ENCODE measurements at regions not wholly inside any gene's neighbourhood (a gene's known extent, or its start where the extent isn't known, plus 50 kb on each side); places are given as distances from the start of the nearest gene placed in this dataset.

DNA sequence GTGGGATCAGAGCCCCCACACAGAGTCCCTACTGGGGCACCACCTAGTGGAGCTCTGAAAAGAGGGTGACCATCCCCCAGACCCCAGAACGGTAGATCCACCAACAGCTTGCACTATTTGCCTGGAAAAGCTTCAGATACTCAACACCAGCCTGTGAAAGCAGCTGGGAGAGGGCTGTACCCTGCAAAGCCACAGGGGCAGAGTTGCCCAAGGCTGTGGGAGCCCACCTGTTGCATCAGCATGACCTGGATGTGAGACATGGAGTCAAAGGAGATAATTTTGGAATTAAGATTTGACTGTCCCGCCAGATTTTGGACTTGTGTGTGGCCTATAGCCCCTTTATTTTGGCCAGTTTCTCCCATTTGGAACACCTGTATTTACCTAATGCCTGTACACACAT, 260.4 kb downstream of the TBX18 start:
- Histone ChIP-seq H4K91ac (ENCODE audit: low read length) (no peak overlapping the region), H4K8ac (ENCODE audit: low read length) (no peak overlapping the region), H3K9me3 (ENCODE audit: control insufficient read depth, low read length) (no peaks in the 10 kb centered on the region), H2BK120ac (ENCODE audit: low read depth, low read length) (no peak overlapping the region), H3K18ac (ENCODE audit: low read depth in 1 of 2, low read length in 2 of 2) (no peak overlapping the region), H3K79me1 (replicated peaks; ENCODE audit: low read length, poor library complexity, severe bottlenecking) (no peaks in the 10 kb centered on the region), H3K27me3 (ENCODE audit: control insufficient read depth in 1 of 2, insufficient read depth in 1 of 2, low read length in 2 of 2) (no peaks in the 10 kb centered on the region), H2BK15ac (ENCODE audit: low read depth, poor library complexity, severe bottlenecking) (no peak overlapping the region), H3K4me2 (ENCODE audit: low read length, poor library complexity, severe bottlenecking) (no peak overlapping the region), H3K23ac (ENCODE audit: low read length in 2 of 2) (no peak overlapping the region), H2BK12ac (ENCODE audit: low read length in 2 of 2) (no peak overlapping the region), H3K4ac (ENCODE audit: low read depth in 1 of 2, low read length in 2 of 2) (no peak overlapping the region), H2BK5ac (ENCODE audit: low read depth, low read length, poor library complexity, severe bottlenecking) (no peak overlapping the region), H3K14ac (ENCODE audit: low read length in 2 of 2) (no peak overlapping the region), H3K4me3 (ENCODE audit: insufficient read depth in 1 of 2, low read depth in 1 of 2, low read length in 2 of 2) (no peak overlapping the region), H3K36me3 (ENCODE audit: control insufficient read depth in 1 of 2, insufficient read depth in 2 of 2, low read depth in 1 of 2, low read length in 2 of 2) (no peaks in the 10 kb centered on the region), H3K9ac (ENCODE audit: low read length) (no peak overlapping the region), H2AK5ac (ENCODE audit: low read length, severe bottlenecking) (no peak overlapping the region), H3K4me1 (ENCODE audit: control insufficient read depth, insufficient read depth, low read depth, low read length) (no peaks in the 10 kb centered on the region), H3K27ac (ENCODE audit: low read length, poor library complexity, severe bottlenecking) (no peak overlapping the region), H2AFZ (ENCODE audit: low read depth, low read length) (no peak overlapping the region)
- DNase-seq, result no peak
- WGBS, result 94% methylated on average over 2 of the region's 2 CpGs

DNA sequence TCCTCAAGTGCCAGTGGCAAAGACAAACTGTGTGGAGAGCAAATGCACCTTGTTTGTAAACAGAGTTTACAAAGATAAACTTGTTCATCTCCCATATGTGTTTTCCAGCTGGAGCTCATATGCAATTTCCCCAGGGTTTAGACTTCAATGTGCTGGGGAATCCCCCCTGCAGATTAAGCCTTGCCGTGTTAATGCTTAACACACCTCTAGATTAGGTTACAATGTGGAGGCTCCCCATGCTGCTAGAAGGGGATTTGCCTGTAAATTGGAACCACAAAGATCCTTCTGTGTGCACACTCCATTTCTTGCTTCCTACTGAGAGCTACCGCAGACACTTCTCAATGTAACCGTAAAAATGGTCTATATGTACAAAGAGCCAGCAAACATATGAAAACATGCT, 263.1 kb downstream of the TBX18 start:
- Histone ChIP-seq H2BK120ac (ENCODE audit: low read depth, low read length) (no peak overlapping the region), H2AK5ac (ENCODE audit: low read length, severe bottlenecking) (no peak overlapping the region), H3K4me2 (ENCODE audit: low read length, poor library complexity, severe bottlenecking) (no peak overlapping the region), H3K36me3 (ENCODE audit: control insufficient read depth in 1 of 2, insufficient read depth in 2 of 2, low read depth in 1 of 2, low read length in 2 of 2) (no peaks in the 10 kb centered on the region), H3K23ac (ENCODE audit: low read length in 2 of 2) (no peak overlapping the region), H2BK5ac (ENCODE audit: low read depth, low read length, poor library complexity, severe bottlenecking) (no peak overlapping the region), H2BK12ac (ENCODE audit: low read length in 2 of 2) (no peak overlapping the region), H3K79me1 (replicated peaks; ENCODE audit: low read length, poor library complexity, severe bottlenecking) (no peaks in the 10 kb centered on the region), H3K27me3 (ENCODE audit: control insufficient read depth in 1 of 2, insufficient read depth in 1 of 2, low read length in 2 of 2) (no peaks in the 10 kb centered on the region), H4K8ac (ENCODE audit: low read length) (no peak overlapping the region), H3K27ac (ENCODE audit: low read length, poor library complexity, severe bottlenecking) (no peak overlapping the region), H3K4me1 (ENCODE audit: control insufficient read depth, insufficient read depth, low read depth, low read length) (no peaks in the 10 kb centered on the region), H3K18ac (ENCODE audit: low read depth in 1 of 2, low read length in 2 of 2) (no peak overlapping the region), H3K9me3 (ENCODE audit: control insufficient read depth, low read length) (no peaks in the 10 kb centered on the region), H4K91ac (ENCODE audit: low read length) (no peak overlapping the region), H2BK15ac (ENCODE audit: low read depth, poor library complexity, severe bottlenecking) (no peak overlapping the region), H3K14ac (ENCODE audit: low read length in 2 of 2) (no peak overlapping the region), H3K4ac (ENCODE audit: low read depth in 1 of 2, low read length in 2 of 2) (no peak overlapping the region), H3K4me3 (ENCODE audit: insufficient read depth in 1 of 2, low read depth in 1 of 2, low read length in 2 of 2) (no peak overlapping the region), H2AFZ (ENCODE audit: low read depth, low read length) (no peak overlapping the region), H3K9ac (ENCODE audit: low read length) (no peak overlapping the region)
- 88% methylated on average over 3 of the region's 3 CpGs for WGBS
- DNase-seq, result no peak

DNA sequence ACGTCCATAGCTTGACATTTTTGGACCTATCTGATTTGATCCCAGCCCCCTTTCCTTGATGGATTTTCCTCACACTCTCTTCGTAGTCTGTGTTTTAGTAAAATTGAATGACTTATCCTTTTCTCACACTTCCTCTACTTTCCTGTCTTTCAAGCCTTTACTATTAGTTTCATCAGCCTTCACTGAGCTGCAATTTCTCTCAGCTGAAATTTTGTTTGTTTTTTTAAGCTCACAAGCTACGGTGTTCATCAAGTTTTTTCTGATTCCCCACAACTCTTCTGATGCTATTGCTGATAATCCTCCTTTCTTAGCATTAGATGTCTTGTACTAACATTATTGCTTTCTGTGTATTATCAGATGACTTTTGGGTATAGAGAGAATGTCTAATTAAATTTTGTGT, 263.7 kb downstream of the TBX18 start:
- Histone ChIP-seq H3K9ac (ENCODE audit: low read length) (no peak overlapping the region), H3K4me1 (ENCODE audit: control insufficient read depth, insufficient read depth, low read depth, low read length) (no peaks in the 10 kb centered on the region), H3K14ac (ENCODE audit: low read length in 2 of 2) (no peak overlapping the region), H3K4ac (ENCODE audit: low read depth in 1 of 2, low read length in 2 of 2) (no peak overlapping the region), H2BK5ac (ENCODE audit: low read depth, low read length, poor library complexity, severe bottlenecking) (no peak overlapping the region), H3K27ac (ENCODE audit: low read length, poor library complexity, severe bottlenecking) (no peak overlapping the region), H4K8ac (ENCODE audit: low read length) (no peak overlapping the region), H2AK5ac (ENCODE audit: low read length, severe bottlenecking) (no peak overlapping the region), H2BK120ac (ENCODE audit: low read depth, low read length) (no peak overlapping the region), H3K18ac (ENCODE audit: low read depth in 1 of 2, low read length in 2 of 2) (no peak overlapping the region), H3K4me2 (ENCODE audit: low read length, poor library complexity, severe bottlenecking) (no peak overlapping the region), H4K91ac (ENCODE audit: low read length) (no peak overlapping the region), H3K36me3 (ENCODE audit: control insufficient read depth in 1 of 2, insufficient read depth in 2 of 2, low read depth in 1 of 2, low read length in 2 of 2) (no peaks in the 10 kb centered on the region), H2AFZ (ENCODE audit: low read depth, low read length) (no peak overlapping the region), H3K79me1 (replicated peaks; ENCODE audit: low read length, poor library complexity, severe bottlenecking) (no peaks in the 10 kb centered on the region), H2BK15ac (ENCODE audit: low read depth, poor library complexity, severe bottlenecking) (no peak overlapping the region), H3K9me3 (ENCODE audit: control insufficient read depth, low read length) (no peaks in the 10 kb centered on the region), H2BK12ac (ENCODE audit: low read length in 2 of 2) (no peak overlapping the region), H3K4me3 (ENCODE audit: insufficient read depth in 1 of 2, low read depth in 1 of 2, low read length in 2 of 2) (no peak overlapping the region), H3K27me3 (ENCODE audit: control insufficient read depth in 1 of 2, insufficient read depth in 1 of 2, low read length in 2 of 2) (no peaks in the 10 kb centered on the region), H3K23ac (ENCODE audit: low read length in 2 of 2) (no peak overlapping the region)
- DNase-seq, result no peak
- WGBS, result 68% methylated on average over 3 of the region's 3 CpGs

DNA sequence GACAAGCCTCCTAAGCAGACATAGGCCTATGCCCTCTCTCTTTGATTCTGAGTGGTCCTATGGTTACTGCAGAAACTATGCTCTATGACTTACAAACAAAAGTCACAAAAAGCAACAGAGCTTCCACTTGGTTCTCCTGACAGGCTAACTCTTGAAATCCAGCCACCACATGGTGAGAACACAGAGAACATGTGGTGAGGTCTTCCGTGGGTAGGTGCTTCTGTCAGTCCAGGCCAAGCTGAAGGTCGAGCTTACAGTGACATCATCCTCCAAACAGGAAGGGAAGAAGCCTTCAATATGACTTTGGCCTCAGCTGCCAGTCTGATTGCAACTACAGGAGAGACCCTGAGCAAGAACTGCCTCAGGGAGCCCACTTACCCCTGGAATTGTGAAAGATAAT, 265.5 kb downstream of the TBX18 start:
- no peak overlapping the region for H2BK12ac ChIP-seq (ENCODE audit: low read length in 2 of 2)
- H3K27me3 ChIP-seq (ENCODE audit: control insufficient read depth in 1 of 2, insufficient read depth in 1 of 2, low read length in 2 of 2), result no peaks in the 10 kb centered on the region
- H2AK5ac ChIP-seq (ENCODE audit: low read length, severe bottlenecking), result no peak overlapping the region
- H3K36me3 ChIP-seq (ENCODE audit: control insufficient read depth in 1 of 2, insufficient read depth in 2 of 2, low read depth in 1 of 2, low read length in 2 of 2), result no peaks in the 10 kb centered on the region
- no peak overlapping the region for H2BK5ac ChIP-seq (ENCODE audit: low read depth, low read length, poor library complexity, severe bottlenecking)
- WGBS, result 53% methylated on average over 2 of the region's 2 CpGs
- H3K9ac ChIP-seq (ENCODE audit: low read length), result no peak overlapping the region
- H3K27ac ChIP-seq (ENCODE audit: low read length, poor library complexity, severe bottlenecking), result no peak overlapping the region
- no peak overlapping the region for H3K4me2 ChIP-seq (ENCODE audit: low read length, poor library complexity, severe bottlenecking)
- no peaks in the 10 kb centered on the region for H3K4me1 ChIP-seq (ENCODE audit: control insufficient read depth, insufficient read depth, low read depth, low read length)
- H2AFZ ChIP-seq (ENCODE audit: low read depth, low read length), result no peak overlapping the region
- no peaks in the 10 kb centered on the region for H3K9me3 ChIP-seq (ENCODE audit: control insufficient read depth, low read length)
- peak overlapping the region in 1 of 2 experiments; percentile 65 for H3K14ac ChIP-seq (ENCODE audit: low read length in 2 of 2)
- H4K91ac ChIP-seq (ENCODE audit: low read length), result no peak overlapping the region
- DNase-seq, result no peak
- no peak overlapping the region for H2BK120ac ChIP-seq (ENCODE audit: low read depth, low read length)
- H4K8ac ChIP-seq (ENCODE audit: low read length), result no peak overlapping the region
- H2BK15ac ChIP-seq (ENCODE audit: low read depth, poor library complexity, severe bottlenecking), result no peak overlapping the region
- H3K23ac ChIP-seq (ENCODE audit: low read length in 2 of 2), result no peak overlapping the region
- no peak overlapping the region for H3K4ac ChIP-seq (ENCODE audit: low read depth in 1 of 2, low read length in 2 of 2)
- no peaks in the 10 kb centered on the region for H3K79me1 ChIP-seq (replicated peaks; ENCODE audit: low read length, poor library complexity, severe bottlenecking)
- peak overlapping the region in 1 of 2 experiments; percentile 34 for H3K18ac ChIP-seq (ENCODE audit: low read depth in 1 of 2, low read length in 2 of 2)
- H3K4me3 ChIP-seq (ENCODE audit: insufficient read depth in 1 of 2, low read depth in 1 of 2, low read length in 2 of 2), result no peak overlapping the region
